H9 (cell line): ENCODE measurements at regions not wholly inside any gene's neighbourhood (a gene's known extent, or its start where the extent isn't known, plus 50 kb on each side); places are given as distances from the start of the nearest gene placed in this dataset.
"Not testable (repeated sequence)": the region's sequence is repeated elsewhere in the genome, so short reads cannot be mapped to it uniquely, and the experiment has no call there.

Experiments used
- DNase-seq: peaks from one replicate; pipeline ENCODE4 v3.0.0-alpha.2; 2017
- H2AFZ ChIP-seq: one replicate; pipeline ENCODE4 v1.6.1; 2013; ENCODE audit warnings: mild to moderate bottlenecking, low read length, control low read depth, moderate library complexity
- H2AK5ac ChIP-seq: 2 replicates; pipeline ENCODE4 v1.6.1; 2013; ENCODE audit warnings: low read length, control low read depth, mixed read lengths; ENCODE audit not compliant: insufficient read length
- H2BK120ac ChIP-seq: one replicate; pipeline ENCODE4 v1.6.1; 2013; ENCODE audit warnings: low read depth, mild to moderate bottlenecking, low read length, control low read depth, inconsistent platforms; ENCODE audit not compliant: poor library complexity, severe bottlenecking
- H2BK12ac ChIP-seq: 2 replicates; pipeline ENCODE4 v1.6.1; 2013; ENCODE audit warnings: low read length, control low read depth, mixed read lengths, low read depth; ENCODE audit not compliant: insufficient read length
- H2BK15ac ChIP-seq: 2 replicates; pipeline ENCODE4 v1.6.1; 2013; ENCODE audit warnings: low read depth, low read length, control low read depth
- H2BK20ac ChIP-seq: one replicate; pipeline ENCODE4 v1.6.1; 2013; ENCODE audit warnings: low read depth, mild to moderate bottlenecking, low read length, control low read depth, inconsistent platforms; ENCODE audit not compliant: poor library complexity, severe bottlenecking
- H2BK5ac ChIP-seq: 2 replicates; pipeline ENCODE4 v1.6.1; 2013; ENCODE audit warnings: low read length, control low read depth, mixed read lengths; ENCODE audit not compliant: insufficient read length
- H3K14ac ChIP-seq: 2 replicates; pipeline ENCODE4 v1.6.1; 2013; ENCODE audit warnings: low read length, control low read depth; ENCODE audit not compliant: insufficient read depth
- H3K18ac ChIP-seq: 2 replicates; pipeline ENCODE4 v1.6.1; 2013; ENCODE audit warnings: low read depth, mild to moderate bottlenecking, mixed read lengths, low read length, control low read depth; ENCODE audit not compliant: insufficient read length
- H3K23ac ChIP-seq: 2 replicates; pipeline ENCODE4 v1.6.1; 2013; ENCODE audit warnings: low read length, control low read depth, mixed read lengths, low read depth; ENCODE audit not compliant: insufficient read length
- H3K23me2 ChIP-seq: 2 replicates; pipeline ENCODE4 v1.6.1; 2013; ENCODE audit warnings: low read depth, mild to moderate bottlenecking, mixed read lengths, low read length, control low read depth; ENCODE audit not compliant: insufficient read length, poor library complexity, severe bottlenecking
- H3K27ac ChIP-seq: 2 replicates; pipeline ENCODE4 v1.5.1; 2013; ENCODE audit warnings: low read length, control low read depth, mixed read lengths, low read depth; ENCODE audit not compliant: insufficient read length
- H3K27me3 ChIP-seq: 2 replicates; pipeline ENCODE4 v1.6.1; 2013; ENCODE audit warnings: low read length, control low read depth, inconsistent platforms; ENCODE audit not compliant: insufficient read depth
- H3K4ac ChIP-seq: 2 replicates; pipeline ENCODE4 v1.6.1; 2013; ENCODE audit warnings: low read depth, mild to moderate bottlenecking, control low read depth, inconsistent platforms, low read length, moderate library complexity
- H3K4me1 ChIP-seq: 2 replicates; pipeline ENCODE4 v1.6.1; 2013; ENCODE audit warnings: low read length, control low read depth, inconsistent platforms; ENCODE audit not compliant: insufficient read depth
- H3K4me2 ChIP-seq: 2 replicates; pipeline ENCODE4 v1.6.1; 2013; ENCODE audit warnings: low read length, control low read depth, mixed read lengths; ENCODE audit not compliant: insufficient read length, insufficient read depth
- H3K56ac ChIP-seq: 2 replicates; pipeline ENCODE4 v1.6.1; 2013; ENCODE audit warnings: low read depth, mild to moderate bottlenecking, mixed read lengths, low read length, control low read depth; ENCODE audit not compliant: insufficient read length
- H3K79me1 ChIP-seq: 2 replicates; pipeline ENCODE4 v1.6.1; 2013; ENCODE audit warnings: low read depth, mild to moderate bottlenecking, moderate library complexity, low read length, control low read depth, inconsistent platforms; ENCODE audit not compliant: insufficient read depth, poor library complexity, severe bottlenecking
- H3K79me2 ChIP-seq: 2 replicates; pipeline ENCODE4 v1.6.1; 2013; ENCODE audit warnings: low read length, control low read depth, inconsistent platforms; ENCODE audit not compliant: insufficient read depth
- H3K9ac ChIP-seq: 2 replicates; pipeline ENCODE4 v1.6.1; 2013; ENCODE audit warnings: low read length, control low read depth, mixed read lengths; ENCODE audit not compliant: insufficient read length; ENCODE audit errors: extremely low read depth
- H3K9me3 ChIP-seq: one replicate; pipeline ENCODE4 v1.6.1; 2013; ENCODE audit warnings: low read depth, low read length, inconsistent platforms; ENCODE audit not compliant: control insufficient read depth
- H3T11ph ChIP-seq: one replicate; pipeline ENCODE4 v1.6.1; 2013; ENCODE audit warnings: mild to moderate bottlenecking, low read length, control low read depth, inconsistent platforms
- H4K20me1 ChIP-seq: one replicate; pipeline ENCODE4 v1.6.1; 2013; ENCODE audit not compliant: control insufficient read depth, insufficient read length, insufficient read depth
- H4K5ac ChIP-seq: 2 replicates; pipeline ENCODE4 v1.6.1; 2013; ENCODE audit warnings: low read depth, mild to moderate bottlenecking, mixed read lengths, low read length, control low read depth; ENCODE audit not compliant: insufficient read length
- H4K8ac ChIP-seq: replicated peaks from 2 replicates; pipeline ENCODE4 v1.6.1; 2013; ENCODE audit warnings: low read length, control low read depth, mixed read lengths, low read depth; ENCODE audit not compliant: insufficient read length
- H4K91ac ChIP-seq: 2 replicates; pipeline ENCODE4 v1.6.1; 2013; ENCODE audit warnings: low read depth, mild to moderate bottlenecking, moderate library complexity, mixed read lengths, low read length, control low read depth; ENCODE audit not compliant: insufficient read length
- H3K27ac Mint-ChIP-seq, 3 experiments: 2 replicates in 2 of 3; 3 replicates in 1 of 3; pipeline ENCODE4 v1.8.0; 2020 to 2021; ENCODE audit warnings: mixed read lengths in 3 of 3, mild to moderate bottlenecking in 1 of 3, moderate library complexity in 1 of 3
- H3K27me3 Mint-ChIP-seq: 2 replicates; pipeline ENCODE4 v1.8.0; 2021; ENCODE audit warnings: low read depth, mild to moderate bottlenecking, moderate library complexity, mixed read lengths
- H3K36me3 Mint-ChIP-seq, 3 experiments: 2 replicates in 2 of 3; 3 replicates in 1 of 3; pipeline ENCODE4 v1.8.0; 2020 to 2021; ENCODE audit warnings: low read depth in 3 of 3, mixed read lengths in 3 of 3; ENCODE audit not compliant: insufficient read depth in 1 of 3
- H3K4me1 Mint-ChIP-seq, 2 experiments: 2 replicates each; pipeline ENCODE4 v1.8.0; 2020; ENCODE audit warnings: mixed read lengths in 2 of 2
- H3K4me3 Mint-ChIP-seq, 2 experiments: 2 replicates in 1 of 2; 3 replicates in 1 of 2; pipeline ENCODE4 v1.8.0; 2020 to 2021; ENCODE audit warnings: mild to moderate bottlenecking in 2 of 2, mixed read lengths in 2 of 2, moderate library complexity in 1 of 2
- H3K9me3 Mint-ChIP-seq, 2 experiments: 2 replicates in 1 of 2; 3 replicates in 1 of 2; pipeline ENCODE4 v1.8.0; 2020; ENCODE audit warnings: mild to moderate bottlenecking in 2 of 2, mixed read lengths in 2 of 2, moderate library complexity in 1 of 2
- WGBS: extraction: QIAGEN DNeasy Blood & Tissue Kit; methylation state at CpG from one replicate; pipeline ENCODE4 v1.1.7; 2013; ENCODE audit warnings: missing lambda C conversion rate, low lambda C conversion rate, mixed read lengths; ENCODE audit not compliant: insufficient read length; ENCODE audit errors: extremely low coverage; 5-methylcytosine and 5-hydroxymethylcytosine counted together
- TF ChIP-seq, protein P1 (sequence below): fragments of 200-600 bp; sonication (generic); conservative IDR thresholded peaks from 3 replicates; pipeline ENCODE4 v1.8.0; 2021; ENCODE audit warnings: antibody characterized with exemption, mild to moderate bottlenecking

DNA sequence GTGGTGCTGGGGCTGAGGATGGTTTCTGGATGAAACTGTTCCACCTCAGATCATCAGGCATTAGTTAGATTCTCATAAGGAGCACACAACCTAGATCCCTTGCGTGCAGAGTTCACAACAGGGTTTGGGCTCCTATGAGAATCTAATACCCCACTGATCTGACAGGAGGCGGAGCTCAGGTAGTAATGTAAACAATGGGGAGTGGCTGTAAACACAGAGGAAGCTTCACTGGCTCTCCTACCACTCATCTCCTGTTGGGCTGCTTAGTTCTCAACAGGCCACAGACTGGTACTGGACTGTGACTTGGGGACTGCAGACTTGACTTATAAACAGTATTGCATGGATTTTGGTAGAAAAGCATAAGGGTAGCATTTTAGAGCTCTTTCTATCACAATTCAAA lies 870.7 kb upstream of the CDH10 start:
- Histone ChIP-seq H3K56ac (no peak overlapping the region), H4K8ac (no peak overlapping the region), H3K4me2 (no peak overlapping the region), H2BK120ac (no peak overlapping the region), H3K18ac (no peak overlapping the region), H4K91ac (no peak overlapping the region), H4K20me1 (no peaks in the 10 kb centered on the region), H4K5ac (no peak overlapping the region), H2BK5ac (no peak overlapping the region), H2BK20ac (no peak overlapping the region), H3K4me1 (no peaks in the 10 kb centered on the region), H2BK12ac (no peak overlapping the region), H3K27ac (no peak overlapping the region), H3K14ac (no peak overlapping the region), H3T11ph (no peak overlapping the region), H3K23me2 (no peaks in the 10 kb centered on the region), H3K9me3 (no peaks in the 10 kb centered on the region), H2AFZ (no peak overlapping the region), H3K23ac (no peak overlapping the region), H3K27me3 (no peaks in the 10 kb centered on the region), H3K4ac (no peak overlapping the region), H2BK15ac (no peak overlapping the region), H3K79me1 (no peaks in the 10 kb centered on the region), H3K79me2 (no peaks in the 10 kb centered on the region), H3K9ac (no peak overlapping the region), H2AK5ac (no peak overlapping the region)
- DNase-seq: no peak
- TF ChIP-seq, protein P1, sequence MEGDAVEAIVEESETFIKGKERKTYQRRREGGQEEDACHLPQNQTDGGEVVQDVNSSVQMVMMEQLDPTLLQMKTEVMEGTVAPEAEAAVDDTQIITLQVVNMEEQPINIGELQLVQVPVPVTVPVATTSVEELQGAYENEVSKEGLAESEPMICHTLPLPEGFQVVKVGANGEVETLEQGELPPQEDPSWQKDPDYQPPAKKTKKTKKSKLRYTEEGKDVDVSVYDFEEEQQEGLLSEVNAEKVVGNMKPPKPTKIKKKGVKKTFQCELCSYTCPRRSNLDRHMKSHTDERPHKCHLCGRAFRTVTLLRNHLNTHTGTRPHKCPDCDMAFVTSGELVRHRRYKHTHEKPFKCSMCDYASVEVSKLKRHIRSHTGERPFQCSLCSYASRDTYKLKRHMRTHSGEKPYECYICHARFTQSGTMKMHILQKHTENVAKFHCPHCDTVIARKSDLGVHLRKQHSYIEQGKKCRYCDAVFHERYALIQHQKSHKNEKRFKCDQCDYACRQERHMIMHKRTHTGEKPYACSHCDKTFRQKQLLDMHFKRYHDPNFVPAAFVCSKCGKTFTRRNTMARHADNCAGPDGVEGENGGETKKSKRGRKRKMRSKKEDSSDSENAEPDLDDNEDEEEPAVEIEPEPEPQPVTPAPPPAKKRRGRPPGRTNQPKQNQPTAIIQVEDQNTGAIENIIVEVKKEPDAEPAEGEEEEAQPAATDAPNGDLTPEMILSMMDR: no peak
- Mint-ChIP-seq H3K9me3 (peaks cover 4 to 9% of the 10 kb centered on the region in 2 experiments; a peak in 4 of 5 replicates), H3K4me1 (peaks cover 4 to 5% of the 10 kb centered on the region in 2 experiments; a peak in 1 of 4 replicates), H3K27me3 (no peaks in the 10 kb centered on the region), H3K36me3 (peaks cover 0 to 2% (median 0%) of the 10 kb centered on the region in 3 experiments; a peak in 5 of 7 replicates), H3K27ac (no peak overlapping the region; a peak in 1 of 7 replicates), H3K4me3 (no peak overlapping the region)
- WGBS: no CpG with 5 or more reads among the region's 2 CpGs

DNA sequence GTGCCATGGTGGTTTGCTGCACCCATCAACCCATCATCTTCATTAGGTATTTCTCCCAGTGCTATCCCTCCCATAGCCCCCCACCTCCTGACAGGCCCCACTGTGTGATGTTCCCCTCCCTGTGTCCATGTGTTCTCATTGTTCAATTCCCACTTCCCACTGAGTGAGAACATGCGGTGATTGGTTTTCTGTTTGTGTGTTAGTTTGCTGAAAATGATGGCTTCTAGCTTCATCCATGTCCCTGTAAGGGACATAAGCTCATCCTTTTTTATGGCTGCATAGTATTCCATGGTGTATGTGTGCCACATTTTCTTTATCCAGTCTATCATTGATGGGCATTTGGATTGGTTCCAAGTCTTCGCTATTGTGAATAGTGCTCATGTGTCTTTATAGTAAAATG lies 865.9 kb upstream of the CDH10 start:
- H2AK5ac ChIP-seq, H3K14ac ChIP-seq, H3K23me2 ChIP-seq, H3K4me3 Mint-ChIP-seq, H2BK20ac ChIP-seq, H3K9ac ChIP-seq, DNase-seq, H2BK120ac ChIP-seq, H3K4me2 ChIP-seq, H4K91ac ChIP-seq, H2AFZ ChIP-seq, H2BK5ac ChIP-seq, H3K4ac ChIP-seq, H3K4me1 ChIP-seq, H3T11ph ChIP-seq, H3K36me3 Mint-ChIP-seq, H3K27ac ChIP-seq, H3K27me3 ChIP-seq, H3K23ac ChIP-seq, H2BK15ac ChIP-seq, H2BK12ac ChIP-seq, H3K18ac ChIP-seq, H3K79me2 ChIP-seq, H3K27me3 Mint-ChIP-seq, H3K9me3 Mint-ChIP-seq, H3K9me3 ChIP-seq, H3K56ac ChIP-seq, H3K27ac Mint-ChIP-seq, H3K79me1 ChIP-seq, H4K8ac ChIP-seq, H4K5ac ChIP-seq, H3K4me1 Mint-ChIP-seq, H4K20me1 ChIP-seq: not testable (repeated sequence)
- no CpG with 5 or more reads among the region's 2 CpGs for WGBS
